ENCODE measurements at regions not wholly inside any gene's neighbourhood (a gene's known extent, or its start where the extent isn't known, plus 50 kb on each side); places are given as distances from the start of the nearest gene placed in this dataset.

DNA sequence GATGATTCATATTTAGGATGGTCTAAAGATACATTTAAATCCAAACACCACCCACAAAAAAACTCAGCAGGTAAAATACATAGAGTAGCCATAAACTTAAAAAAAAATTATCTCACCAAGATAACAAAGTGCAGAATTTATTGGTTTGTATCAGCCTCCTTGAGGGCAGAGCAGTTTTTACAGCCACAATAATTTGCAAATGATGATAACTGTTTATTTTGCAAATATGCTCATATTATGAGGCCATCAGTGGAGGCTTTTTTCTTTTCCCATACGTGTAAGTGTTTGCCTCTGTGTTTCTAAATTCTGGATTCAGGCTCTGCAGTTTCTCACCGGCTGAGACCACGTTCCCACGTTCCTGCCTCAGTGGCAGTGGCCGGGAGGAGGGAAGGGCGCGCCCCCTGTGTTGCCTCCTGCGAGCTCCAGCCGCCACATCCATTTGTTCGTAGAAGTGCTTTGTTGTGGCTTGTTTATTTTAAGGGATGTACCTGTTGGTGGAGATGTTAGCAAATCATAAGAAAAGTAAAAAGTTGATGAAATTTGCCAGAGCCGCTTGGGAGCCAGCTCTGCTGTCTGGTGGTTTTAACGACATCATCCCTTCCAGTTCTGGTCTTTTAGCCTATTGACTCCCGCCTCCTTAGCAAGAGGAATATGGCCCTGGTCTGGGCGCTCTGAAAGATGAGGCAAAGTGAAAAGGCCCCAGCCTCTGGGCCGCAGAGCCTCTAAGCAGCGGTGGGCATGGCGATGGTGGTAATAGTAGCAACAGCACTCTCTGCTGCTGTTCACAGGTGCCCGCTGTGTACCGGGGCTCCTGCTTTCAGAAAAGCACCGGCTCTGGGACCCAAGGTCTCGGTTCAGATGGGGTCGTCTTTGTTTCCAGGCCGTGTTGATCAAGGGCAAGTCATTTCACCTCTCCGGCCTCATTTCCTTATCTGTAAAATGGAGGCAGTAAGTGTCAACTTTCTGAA, 66.7 kb upstream of the PPARA start:
- TF ChIP-seq, protein P1, sequence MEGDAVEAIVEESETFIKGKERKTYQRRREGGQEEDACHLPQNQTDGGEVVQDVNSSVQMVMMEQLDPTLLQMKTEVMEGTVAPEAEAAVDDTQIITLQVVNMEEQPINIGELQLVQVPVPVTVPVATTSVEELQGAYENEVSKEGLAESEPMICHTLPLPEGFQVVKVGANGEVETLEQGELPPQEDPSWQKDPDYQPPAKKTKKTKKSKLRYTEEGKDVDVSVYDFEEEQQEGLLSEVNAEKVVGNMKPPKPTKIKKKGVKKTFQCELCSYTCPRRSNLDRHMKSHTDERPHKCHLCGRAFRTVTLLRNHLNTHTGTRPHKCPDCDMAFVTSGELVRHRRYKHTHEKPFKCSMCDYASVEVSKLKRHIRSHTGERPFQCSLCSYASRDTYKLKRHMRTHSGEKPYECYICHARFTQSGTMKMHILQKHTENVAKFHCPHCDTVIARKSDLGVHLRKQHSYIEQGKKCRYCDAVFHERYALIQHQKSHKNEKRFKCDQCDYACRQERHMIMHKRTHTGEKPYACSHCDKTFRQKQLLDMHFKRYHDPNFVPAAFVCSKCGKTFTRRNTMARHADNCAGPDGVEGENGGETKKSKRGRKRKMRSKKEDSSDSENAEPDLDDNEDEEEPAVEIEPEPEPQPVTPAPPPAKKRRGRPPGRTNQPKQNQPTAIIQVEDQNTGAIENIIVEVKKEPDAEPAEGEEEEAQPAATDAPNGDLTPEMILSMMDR (IDR thresholded peaks at IDR 0.05) = no peak
- TF ChIP-seq EP300 (IDR thresholded peaks at IDR 0.05) = no peak
- TF ChIP-seq POLR2A (IDR thresholded peaks at IDR 0.05) = no peak
